Right lobe of liver (tissue), 4 donors: ENCODE measurements at regions not wholly inside any gene's neighbourhood (a gene's known extent, or its start where the extent isn't known, plus 50 kb on each side); places are given as distances from the start of the nearest gene placed in this dataset.

Experiments
- CTCF ChIP-seq, 4 donors: fragments of 200-600 bp in 3 of 4; fragments of 450-650 bp in 1 of 4; IDR thresholded peaks; one replicate each; pipeline versions ENCODE4 v1.5.1 to v1.8.0; 2016 to 2022; ENCODE audit warnings: antibody characterized with exemption in 4 of 4, mild to moderate bottlenecking in 2 of 4
- POLR2A ChIP-seq: fragments of 450-650 bp; IDR thresholded peaks from one replicate; pipeline ENCODE4 v1.6.1; 2017; ENCODE audit warnings: antibody characterized with exemption, mild to moderate bottlenecking
- donor health status: DM: no; HTN: no; CAD: no.
- donor health status: DM: no; HTN: no; CAD: no.
- donor health status: DM: no; HTN: yes; CAD: no.

GRCh38 chr18:52174220-52174619 lies 165.8 kb upstream of the DCC start:
- TF ChIP-seq CTCF (IDR thresholded peaks at IDR 0.05): no peak
- TF ChIP-seq POLR2A: no peak
